ENCODE measurements at regions not wholly inside any gene's neighbourhood (a gene's known extent, or its start where the extent isn't known, plus 50 kb on each side); places are given as distances from the start of the nearest gene placed in this dataset.

DNA sequence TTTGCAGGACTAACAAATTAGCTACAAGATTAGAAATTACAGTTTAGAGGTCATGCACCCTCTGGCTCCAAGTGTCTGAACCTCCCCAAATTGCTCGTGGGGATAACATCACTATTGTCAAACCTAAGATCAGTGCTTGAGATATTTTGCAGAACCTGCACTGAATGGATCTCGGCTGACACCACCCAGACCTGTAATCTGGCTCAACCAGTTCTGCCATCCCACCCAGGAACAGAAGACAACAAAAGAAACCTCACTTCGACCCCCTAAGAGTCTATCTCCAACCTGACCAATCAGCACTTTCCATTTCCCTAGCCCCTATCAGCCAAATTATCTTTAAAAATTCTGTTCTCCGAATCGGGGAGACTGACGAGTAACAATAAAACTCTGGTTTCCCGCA lies 318.7 kb downstream of the NAP1L3 start (continued):
- TF ChIP-seq ZNF462 (CRISPR knock-in tag; IDR thresholded peaks at IDR 0.05) = no peak

DNA sequence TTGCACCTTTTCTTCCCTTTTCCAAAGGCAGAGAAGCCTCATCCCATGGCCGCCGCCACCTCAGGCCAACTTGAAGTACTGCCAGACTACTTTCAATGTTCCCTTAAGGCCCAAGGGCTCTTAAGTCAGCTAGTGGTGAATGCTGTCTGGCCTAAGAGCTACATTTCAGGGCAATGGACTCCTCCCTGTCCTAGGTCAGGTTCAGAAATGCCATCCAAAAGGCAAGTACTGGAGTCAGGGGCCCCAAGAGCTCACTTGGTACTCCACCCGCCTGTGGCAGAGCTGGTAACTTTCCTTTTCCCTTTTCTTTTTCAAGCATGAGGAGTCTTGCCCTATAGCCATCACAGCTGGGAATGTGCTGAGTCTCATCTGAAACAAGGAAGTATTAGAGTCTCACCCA lies 327.1 kb downstream of the NAP1L3 start:
- no peak for DNase-seq (ENCODE audit: low spot score)
- no peaks in the 10 kb centered on the region for H3K79me2 ChIP-seq (replicated peaks; ENCODE audit: insufficient read depth)
- peaks cover 5% of the 10 kb centered on the region for H3K4me1 Mint-ChIP-seq
- TF ChIP-seq JUNB (IDR thresholded peaks at IDR 0.05; ENCODE audit: unreplicated experiment) (no peak), ZNF462 (CRISPR knock-in tag; IDR thresholded peaks at IDR 0.05) (no peak), ETS1 (IDR thresholded peaks at IDR 0.05) (no peak), ZNF331 (CRISPR knock-in tag; IDR thresholded peaks at IDR 0.05; ENCODE audit: low read depth) (no peak)

More for the DNA sequence above, 327.1 kb downstream of the NAP1L3 start:
- Histone ChIP-seq H3K4me2 (no peak overlapping the region), H3K4me1 (ENCODE audit: insufficient read depth) (no peaks in the 10 kb centered on the region), H3F3A (replicated peaks; ENCODE audit: low read depth) (no peaks in the 10 kb centered on the region), H3K4me3 (no peak overlapping the region), H3K36me3 (ENCODE audit: insufficient read depth) (no peaks in the 10 kb centered on the region), H3K27ac (ENCODE audit: low read depth) (no peak overlapping the region), H3K27me3 (ENCODE audit: insufficient read depth) (no peaks in the 10 kb centered on the region), H2AFZ (no peak overlapping the region), H4K20me1 (replicated peaks; ENCODE audit: insufficient read depth) (no peaks in the 10 kb centered on the region), H3K9me2 (ENCODE audit: insufficient read depth) (no peaks in the 10 kb centered on the region)
- Mint-ChIP-seq H3K27me3 (ENCODE audit: insufficient read depth, low read depth, poor library complexity) (peaks cover 2% of the 10 kb centered on the region), H3K4me3 (no peak overlapping the region), H3K27ac (no peak overlapping the region), H3K36me3 (ENCODE audit: low read depth) (no peaks in the 10 kb centered on the region; the same call in 2 of the 3 replicates), H3K9me3 (peaks cover 2% of the 10 kb centered on the region; the same call in 2 of the 3 replicates)
- no peak for ATAC-seq

All from GM23338 (cell line).